ENCODE measurements at regions not wholly inside any gene's neighbourhood (a gene's known extent, or its start where the extent isn't known, plus 50 kb on each side); places are given as distances from the start of the nearest gene placed in this dataset.

DNA sequence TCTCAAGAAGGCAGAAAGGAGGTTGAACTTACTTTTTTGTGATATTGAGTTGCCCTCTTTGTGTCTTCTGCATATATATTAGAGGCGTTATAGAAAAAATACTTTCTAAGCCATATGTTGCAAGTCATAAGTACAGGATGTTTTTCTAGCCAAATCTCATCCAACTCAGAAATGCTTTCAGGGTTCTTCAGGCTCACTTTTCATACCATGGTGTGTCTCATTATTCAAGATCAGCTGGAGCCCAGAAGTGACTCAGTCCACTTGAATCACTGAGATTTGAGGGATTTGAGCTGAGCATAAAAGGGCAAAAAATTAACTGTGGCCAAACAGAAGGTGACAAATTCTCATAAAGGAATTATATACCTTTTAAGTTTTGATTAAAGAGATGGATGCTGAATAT is 157.3 kb downstream of the WNT5A start:
- Histone ChIP-seq H3K27me3 (ENCODE audit: control insufficient read depth in 1 of 2, insufficient read depth in 2 of 2, low read length in 2 of 2) (no peaks in the 10 kb centered on the region), H3K4me3 (ENCODE audit: low read length in 2 of 2) (no peak overlapping the region), H3K9ac (ENCODE audit: low read length in 2 of 2) (no peak overlapping the region), H3K4me1 (ENCODE audit: control insufficient read depth, insufficient read depth, low read length) (no peaks in the 10 kb centered on the region), H3K36me3 (ENCODE audit: control insufficient read depth in 2 of 2, insufficient read depth in 2 of 2, low read length in 2 of 2) (no peaks in the 10 kb centered on the region), H3K9me3 (ENCODE audit: control insufficient read depth in 2 of 2, low read length in 2 of 2) (no peaks in the 10 kb centered on the region), H3K27ac (ENCODE audit: low read length) (no peak overlapping the region)

DNA sequence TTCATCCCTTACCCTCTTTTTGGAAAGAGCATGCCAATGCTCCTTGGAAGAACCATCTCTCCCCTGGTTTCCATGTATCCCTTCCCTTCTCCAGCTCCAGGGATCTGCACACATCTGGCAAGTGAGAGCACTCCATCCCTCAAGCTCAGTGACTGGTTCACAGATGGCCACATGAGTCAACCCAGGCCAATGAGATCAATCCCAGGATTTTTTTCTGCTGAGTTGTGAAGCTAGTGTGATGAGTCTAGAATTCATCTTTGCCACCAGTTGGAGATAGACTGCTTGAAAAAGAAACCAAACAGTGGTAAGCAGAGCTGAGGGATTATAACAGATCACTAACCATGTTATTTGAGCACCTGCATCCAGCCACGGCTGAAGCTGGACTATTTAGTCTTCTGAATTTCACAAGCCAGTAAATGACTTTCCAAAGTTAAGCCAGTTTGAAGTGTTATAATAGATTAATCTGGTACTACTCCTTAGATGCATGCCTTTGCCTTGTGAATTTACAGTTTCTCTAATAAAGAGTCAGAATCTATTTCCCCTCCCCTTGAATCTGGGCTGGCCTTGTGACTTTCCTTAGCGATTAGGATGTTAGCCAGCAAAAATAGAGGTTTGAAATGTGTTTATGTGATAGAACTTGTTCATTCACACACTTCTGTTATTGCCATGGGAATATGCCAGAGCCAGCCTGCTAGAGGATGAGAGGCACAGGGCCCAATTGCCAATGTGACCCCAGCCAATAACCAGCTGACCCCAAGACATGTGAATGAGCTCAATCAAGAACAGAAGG is 159.8 kb downstream of the WNT5A start:
- Histone ChIP-seq H3K9ac (ENCODE audit: low read length in 2 of 2) (no peak overlapping the region), H3K4me3 (ENCODE audit: low read length in 2 of 2) (no peak overlapping the region), H3K36me3 (ENCODE audit: control insufficient read depth in 2 of 2, insufficient read depth in 2 of 2, low read length in 2 of 2) (no peaks in the 10 kb centered on the region), H3K27me3 (ENCODE audit: control insufficient read depth in 1 of 2, insufficient read depth in 2 of 2, low read length in 2 of 2) (no peaks in the 10 kb centered on the region), H3K4me1 (ENCODE audit: control insufficient read depth, insufficient read depth, low read length) (peaks cover 3% of the 10 kb centered on the region), H3K9me3 (ENCODE audit: control insufficient read depth in 2 of 2, low read length in 2 of 2) (no peaks in the 10 kb centered on the region), H3K27ac (ENCODE audit: low read length) (no peak overlapping the region)

DNA sequence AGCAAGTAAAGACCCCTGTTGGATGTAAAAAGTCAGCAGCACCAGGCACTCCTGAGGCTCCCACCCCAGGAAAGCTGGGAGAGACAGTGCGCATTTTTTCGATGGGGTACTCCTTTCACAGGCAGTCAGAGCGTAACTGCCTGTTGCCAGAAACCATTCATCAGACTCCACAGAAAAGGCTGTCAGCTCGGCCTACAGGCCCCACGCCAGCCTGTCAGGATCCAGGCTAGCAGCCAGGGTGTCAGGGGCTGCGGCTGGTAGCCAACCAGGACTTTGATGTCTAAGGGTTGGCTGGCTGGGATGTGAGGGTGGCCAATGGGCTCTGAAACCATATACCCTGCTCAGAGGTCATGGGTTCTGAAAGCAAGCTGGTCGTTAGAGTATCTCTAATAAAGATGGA is 164.5 kb downstream of the WNT5A start:
- H3K27me3 ChIP-seq (ENCODE audit: control insufficient read depth in 1 of 2, insufficient read depth in 2 of 2, low read length in 2 of 2) = no peaks in the 10 kb centered on the region
- H3K9me3 ChIP-seq (ENCODE audit: control insufficient read depth in 2 of 2, low read length in 2 of 2) = no peaks in the 10 kb centered on the region
- no peak overlapping the region for H3K4me3 ChIP-seq (ENCODE audit: low read length in 2 of 2)
- H3K9ac ChIP-seq (ENCODE audit: low read length in 2 of 2) = no peak overlapping the region
- peaks cover 3% of the 10 kb centered on the region for H3K4me1 ChIP-seq (ENCODE audit: control insufficient read depth, insufficient read depth, low read length)
- no peaks in the 10 kb centered on the region for H3K36me3 ChIP-seq (ENCODE audit: control insufficient read depth in 2 of 2, insufficient read depth in 2 of 2, low read length in 2 of 2)
- H3K27ac ChIP-seq (ENCODE audit: low read length) = no peak overlapping the region

GRCh38 chr3:55320928-55321327 is 166.2 kb downstream of the WNT5A start:
- no peaks in the 10 kb centered on the region for H3K36me3 ChIP-seq (ENCODE audit: control insufficient read depth in 2 of 2, insufficient read depth in 2 of 2, low read length in 2 of 2)
- no peaks in the 10 kb centered on the region for H3K9me3 ChIP-seq (ENCODE audit: control insufficient read depth in 2 of 2, low read length in 2 of 2)
- H3K27me3 ChIP-seq (ENCODE audit: control insufficient read depth in 1 of 2, insufficient read depth in 2 of 2, low read length in 2 of 2) = no peaks in the 10 kb centered on the region
- no peak overlapping the region for H3K27ac ChIP-seq (ENCODE audit: low read length)
- no peak overlapping the region for H3K4me3 ChIP-seq (ENCODE audit: low read length in 2 of 2)
- H3K9ac ChIP-seq (ENCODE audit: low read length in 2 of 2) = no peak overlapping the region
- H3K4me1 ChIP-seq (ENCODE audit: control insufficient read depth, insufficient read depth, low read length) = peaks cover 3% of the 10 kb centered on the region

- Histone ChIP-seq H3K9me3 (ENCODE audit: control insufficient read depth in 2 of 2, low read length in 2 of 2) (no peaks in the 10 kb centered on the region), H3K27ac (ENCODE audit: low read length) (no peak overlapping the region), H3K4me3 (ENCODE audit: low read length in 2 of 2) (no peak overlapping the region), H3K27me3 (ENCODE audit: control insufficient read depth in 1 of 2, insufficient read depth in 2 of 2, low read length in 2 of 2) (no peaks in the 10 kb centered on the region), H3K36me3 (ENCODE audit: control insufficient read depth in 2 of 2, insufficient read depth in 2 of 2, low read length in 2 of 2) (no peaks in the 10 kb centered on the region), H3K4me1 (ENCODE audit: control insufficient read depth, insufficient read depth, low read length) (no peaks in the 10 kb centered on the region), H3K9ac (ENCODE audit: low read length in 2 of 2) (no peak overlapping the region)
Measured at GRCh38 chr3:55315396-55315795, 171.7 kb downstream of the WNT5A start.

DNA sequence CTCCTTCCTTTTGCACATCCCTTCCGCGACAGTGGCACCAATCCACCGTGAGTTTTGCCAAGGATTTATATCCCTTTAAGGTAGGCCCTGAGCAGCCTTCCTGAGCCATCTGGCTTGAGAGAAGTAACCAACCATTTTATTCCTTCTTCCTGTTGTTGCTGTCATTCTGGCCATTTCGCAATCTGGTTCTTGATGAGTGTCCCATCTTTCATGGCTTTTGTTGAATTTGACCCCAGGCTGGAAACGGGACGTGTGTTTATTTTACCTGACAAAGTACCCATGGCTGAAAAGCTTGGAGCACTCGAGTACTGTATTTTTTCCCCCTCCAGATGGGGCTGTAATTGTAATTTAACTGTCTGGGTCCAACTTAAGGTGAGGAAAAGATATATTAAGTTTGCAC is 173.4 kb downstream of the WNT5A start:
- Histone ChIP-seq H3K9me3 (ENCODE audit: control insufficient read depth in 2 of 2, low read length in 2 of 2) (no peaks in the 10 kb centered on the region), H3K36me3 (ENCODE audit: control insufficient read depth in 2 of 2, insufficient read depth in 2 of 2, low read length in 2 of 2) (no peaks in the 10 kb centered on the region), H3K27me3 (ENCODE audit: control insufficient read depth in 1 of 2, insufficient read depth in 2 of 2, low read length in 2 of 2) (no peaks in the 10 kb centered on the region), H3K27ac (ENCODE audit: low read length) (no peak overlapping the region), H3K4me1 (ENCODE audit: control insufficient read depth, insufficient read depth, low read length) (no peaks in the 10 kb centered on the region), H3K9ac (ENCODE audit: low read length in 2 of 2) (no peak overlapping the region), H3K4me3 (ENCODE audit: low read length in 2 of 2) (no peak overlapping the region)

DNA sequence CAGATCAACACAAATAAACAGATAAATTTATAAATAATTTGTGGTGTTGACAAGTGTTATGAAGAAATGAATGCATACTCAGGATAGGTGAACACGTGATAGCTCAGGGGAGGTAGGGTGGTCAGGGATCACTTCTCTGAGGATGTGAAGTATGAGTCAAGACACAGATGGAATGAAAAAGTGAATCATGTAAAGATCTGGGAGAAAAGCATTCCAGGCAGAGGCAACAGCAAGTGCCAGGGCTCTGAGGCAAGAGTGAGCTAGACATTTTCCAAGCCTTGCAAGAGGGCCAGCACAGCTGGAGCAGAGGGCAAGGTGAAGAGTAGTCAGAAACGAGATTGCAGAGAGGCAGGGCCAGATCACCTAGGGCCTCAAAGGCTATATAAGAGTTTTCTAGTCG is 177.8 kb downstream of the WNT5A start:
- Histone ChIP-seq H3K27me3 (ENCODE audit: control insufficient read depth in 1 of 2, insufficient read depth in 2 of 2, low read length in 2 of 2) (no peaks in the 10 kb centered on the region), H3K9ac (ENCODE audit: low read length in 2 of 2) (no peak overlapping the region), H3K27ac (ENCODE audit: low read length) (no peak overlapping the region), H3K4me3 (ENCODE audit: low read length in 2 of 2) (no peak overlapping the region), H3K4me1 (ENCODE audit: control insufficient read depth, insufficient read depth, low read length) (no peaks in the 10 kb centered on the region), H3K9me3 (ENCODE audit: control insufficient read depth in 2 of 2, low read length in 2 of 2) (no peaks in the 10 kb centered on the region), H3K36me3 (ENCODE audit: control insufficient read depth in 2 of 2, insufficient read depth in 2 of 2, low read length in 2 of 2) (no peaks in the 10 kb centered on the region)

- H3K36me3 ChIP-seq (ENCODE audit: control insufficient read depth in 2 of 2, insufficient read depth in 2 of 2, low read length in 2 of 2) = no peaks in the 10 kb centered on the region
- no peak overlapping the region for H3K27ac ChIP-seq (ENCODE audit: low read length)
- H3K9me3 ChIP-seq (ENCODE audit: control insufficient read depth in 2 of 2, low read length in 2 of 2) = no peaks in the 10 kb centered on the region
- H3K9ac ChIP-seq (ENCODE audit: low read length in 2 of 2) = no peak overlapping the region
- no peaks in the 10 kb centered on the region for H3K4me1 ChIP-seq (ENCODE audit: control insufficient read depth, insufficient read depth, low read length)
- H3K27me3 ChIP-seq (ENCODE audit: control insufficient read depth in 1 of 2, insufficient read depth in 2 of 2, low read length in 2 of 2) = no peaks in the 10 kb centered on the region
- no peak overlapping the region for H3K4me3 ChIP-seq (ENCODE audit: low read length in 2 of 2)
Measured at GRCh38 chr3:55307622-55308021, 179.5 kb downstream of the WNT5A start.

DNA sequence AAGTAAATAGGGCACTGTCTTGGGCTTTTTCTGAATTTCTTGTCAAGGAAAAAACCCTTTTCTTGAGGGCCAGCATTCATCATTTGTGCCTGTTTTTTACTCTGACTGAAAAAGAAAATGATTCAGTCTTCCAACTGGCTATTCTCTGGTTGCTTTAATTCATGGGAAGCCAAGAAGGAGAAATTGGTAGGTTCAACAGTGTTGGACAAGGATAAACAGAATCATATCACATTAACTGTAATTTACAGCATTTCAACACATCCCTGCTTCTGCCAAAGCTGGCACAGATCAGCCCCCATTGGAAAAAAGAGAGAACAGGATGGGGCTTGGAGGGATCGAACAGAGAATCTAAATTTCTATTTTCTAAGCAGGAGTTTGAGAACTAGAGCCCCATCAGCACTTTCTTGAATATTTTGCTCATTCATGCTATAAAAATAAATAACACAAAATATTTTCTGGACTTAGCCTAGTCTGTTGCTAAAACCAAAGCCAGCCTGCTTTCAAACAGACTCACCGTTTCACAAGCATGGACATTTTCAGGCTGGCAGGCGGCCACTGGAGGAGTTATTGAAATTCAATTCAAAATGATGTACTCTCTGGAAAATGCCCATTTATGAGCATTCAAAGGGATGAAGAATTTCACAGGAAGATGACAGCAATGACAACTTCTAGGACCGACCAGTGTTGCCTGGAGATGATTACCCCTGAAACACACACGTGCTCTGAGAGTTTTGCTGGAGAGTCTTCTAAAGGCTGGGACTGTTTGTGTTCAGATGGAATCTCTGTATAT is 181.2 kb downstream of the WNT5A start:
- H3K27me3 ChIP-seq (ENCODE audit: control insufficient read depth in 1 of 2, insufficient read depth in 2 of 2, low read length in 2 of 2) = no peaks in the 10 kb centered on the region
- H3K9me3 ChIP-seq (ENCODE audit: control insufficient read depth in 2 of 2, low read length in 2 of 2) = no peaks in the 10 kb centered on the region

GRCh38 chr3:55300701-55301100 is 186.4 kb downstream of the WNT5A start:
- Histone ChIP-seq H3K4me1 (ENCODE audit: control insufficient read depth, insufficient read depth, low read length) (no peaks in the 10 kb centered on the region), H3K9ac (ENCODE audit: low read length in 2 of 2) (no peak overlapping the region), H3K4me3 (ENCODE audit: low read length in 2 of 2) (no peak overlapping the region), H3K27me3 (ENCODE audit: control insufficient read depth in 1 of 2, insufficient read depth in 2 of 2, low read length in 2 of 2) (no peaks in the 10 kb centered on the region), H3K36me3 (ENCODE audit: control insufficient read depth in 2 of 2, insufficient read depth in 2 of 2, low read length in 2 of 2) (no peaks in the 10 kb centered on the region), H3K27ac (ENCODE audit: low read length) (no peak overlapping the region), H3K9me3 (ENCODE audit: control insufficient read depth in 2 of 2, low read length in 2 of 2) (peaks cover 0 to 2% of the 10 kb centered on the region in 2 donors)

More for the DNA sequence above, 181.2 kb downstream of the WNT5A start:
- Histone ChIP-seq H3K4me3 (ENCODE audit: low read length in 2 of 2) (no peak overlapping the region), H3K27ac (ENCODE audit: low read length) (no peak overlapping the region), H3K4me1 (ENCODE audit: control insufficient read depth, insufficient read depth, low read length) (no peaks in the 10 kb centered on the region), H3K9ac (ENCODE audit: low read length in 2 of 2) (no peak overlapping the region), H3K36me3 (ENCODE audit: control insufficient read depth in 2 of 2, insufficient read depth in 2 of 2, low read length in 2 of 2) (no peaks in the 10 kb centered on the region)

GRCh38 chr3:55297706-55298105 is 189.4 kb downstream of the WNT5A start:
- Histone ChIP-seq H3K4me3 (ENCODE audit: low read length in 2 of 2) (no peak overlapping the region), H3K36me3 (ENCODE audit: control insufficient read depth in 2 of 2, insufficient read depth in 2 of 2, low read length in 2 of 2) (no peaks in the 10 kb centered on the region), H3K9me3 (ENCODE audit: control insufficient read depth in 2 of 2, low read length in 2 of 2) (peaks cover 0 to 2% of the 10 kb centered on the region in 2 donors), H3K27me3 (ENCODE audit: control insufficient read depth in 1 of 2, insufficient read depth in 2 of 2, low read length in 2 of 2) (no peaks in the 10 kb centered on the region), H3K9ac (ENCODE audit: low read length in 2 of 2) (no peak overlapping the region), H3K4me1 (ENCODE audit: control insufficient read depth, insufficient read depth, low read length) (no peaks in the 10 kb centered on the region), H3K27ac (ENCODE audit: low read length) (no peak overlapping the region)

Data from stomach smooth muscle (tissue), 2 donors.